GM21447 (cell line): ENCODE measurements at regions not wholly inside any gene's neighbourhood (a gene's known extent, or its start where the extent isn't known, plus 50 kb on each side); places are given as distances from the start of the nearest gene placed in this dataset.

Experiments used
- ATAC-seq: cut with Tn5 transposase; IDR thresholded peaks from one replicate; pipeline ENCODE4 v1.9.1; 2021; ENCODE audit not compliant: unreplicated experiment

GRCh38 chr4:138670681-138671080, 344.9 kb upstream of the NOCT start:
- ATAC-seq, result no peak

- no peak for ATAC-seq
Measured at GRCh38 chr4:138669479-138670315, 345.9 kb upstream of the NOCT start.

GRCh38 chr4:138668309-138668708, 347.3 kb upstream of the NOCT start:
- ATAC-seq, result no peak

GRCh38 chr4:138666366-138666765, 349.2 kb upstream of the NOCT start:
- ATAC-seq, result no peak

GRCh38 chr4:138665851-138666250, 349.7 kb upstream of the NOCT start:
- no peak for ATAC-seq

GRCh38 chr4:138663883-138664282, 351.7 kb upstream of the NOCT start:
- ATAC-seq, result no peak

- no peak for ATAC-seq
Measured at GRCh38 chr4:138659812-138660316, 355.7 kb upstream of the NOCT start.

- ATAC-seq, result no peak
Measured at GRCh38 chr4:138659037-138659811, 356.4 kb upstream of the NOCT start.

GRCh38 chr4:138658518-138658917, 357.1 kb upstream of the NOCT start:
- ATAC-seq, result no peak

GRCh38 chr4:138656990-138657389, 358.6 kb upstream of the NOCT start:
- ATAC-seq, result no peak

GRCh38 chr4:138655985-138656384, 359.6 kb upstream of the NOCT start:
- ATAC-seq, result no peak

GRCh38 chr4:138655286-138655685, 360.3 kb upstream of the NOCT start:
- no peak for ATAC-seq

GRCh38 chr4:138650929-138651448, 364.6 kb upstream of the NOCT start:
- no peak for ATAC-seq

GRCh38 chr4:138650495-138650894, 365.1 kb upstream of the NOCT start:
- no peak for ATAC-seq

GRCh38 chr4:138647433-138647832, 368.1 kb upstream of the NOCT start:
- no peak for ATAC-seq

GRCh38 chr4:138646383-138646782, 369.2 kb upstream of the NOCT start:
- no peak for ATAC-seq

GRCh38 chr4:138645289-138645688, 370.3 kb upstream of the NOCT start:
- no peak for ATAC-seq

- no peak for ATAC-seq
Measured at GRCh38 chr4:138644322-138644721, 371.3 kb upstream of the NOCT start.

- no peak for ATAC-seq
Measured at GRCh38 chr4:138643827-138644226, 371.8 kb upstream of the NOCT start.

GRCh38 chr4:138639018-138639741, 376.4 kb upstream of the NOCT start:
- ATAC-seq, result no peak

- no peak for ATAC-seq
Measured at GRCh38 chr4:138636781-138637180, 378.8 kb upstream of the NOCT start.
